Cardiac muscle cell (in vitro differentiated cells and primary cell): ENCODE measurements at regions not wholly inside any gene's neighbourhood (a gene's known extent, or its start where the extent isn't known, plus 50 kb on each side); places are given as distances from the start of the nearest gene placed in this dataset.
A peak's percentile ranks its signal among the peaks of the same experiment; 100 is the strongest.

ENCODE experiments used
- DNase-seq, 2 donors: peaks; one replicate each; pipeline versions ENCODE4 v3.0.0 to v3.0.0-alpha.2; 2010 to 2017; ENCODE audit warnings: low read depth in 1 of 2, low spot score in 1 of 2
- H3K27ac ChIP-seq: fragments of 200-600 bp; sonication (generic); 2 replicates; pipeline ENCODE4 v1.5.1; 2016
- H3K27me3 ChIP-seq: fragments of 200-600 bp; sonication (generic); 2 replicates; pipeline ENCODE4 v1.6.0; 2016; ENCODE audit warnings: control low read depth
- H3K36me3 ChIP-seq: fragments of 200-600 bp; sonication (generic); 2 replicates; pipeline ENCODE4 v1.5.1; 2016; ENCODE audit warnings: control low read depth
- H3K4me1 ChIP-seq: fragments of 200-600 bp; sonication (generic); 2 replicates; pipeline ENCODE4 v1.8.1; 2017; ENCODE audit warnings: low read depth, mild to moderate bottlenecking, mixed run types
- H3K4me3 ChIP-seq: fragments of 200-600 bp; sonication (generic); 2 replicates; pipeline ENCODE4 v1.5.1; 2016; ENCODE audit warnings: mild to moderate bottlenecking
- H3K9me3 ChIP-seq: fragments of 200-600 bp; sonication (generic); 2 replicates; pipeline ENCODE4 v1.5.1; 2017; ENCODE audit warnings: low read depth, mild to moderate bottlenecking, control low read depth
- CTCF ChIP-seq: IDR thresholded peaks from 2 replicates; pipeline ENCODE4 v1.5.1; 2012; ENCODE audit warnings: low read depth, mild to moderate bottlenecking, low read length

GRCh38 chr15:39025321-39025720 lies 460.7 kb upstream of the RASGRP1 start:
- peak in 1 of 2 donors; percentile 14 for DNase-seq
- Histone ChIP-seq H3K4me3 (no peak overlapping the region), H3K36me3 (no peaks in the 10 kb centered on the region), H3K27ac (no peak overlapping the region), H3K9me3 (no peaks in the 10 kb centered on the region), H3K4me1 (peaks cover 2% of the 10 kb centered on the region), H3K27me3 (no peaks in the 10 kb centered on the region)
- no peak for TF ChIP-seq CTCF

- H3K27me3 ChIP-seq = no peaks in the 10 kb centered on the region
- no peaks in the 10 kb centered on the region for H3K9me3 ChIP-seq
- no peak for DNase-seq
- H3K36me3 ChIP-seq = no peaks in the 10 kb centered on the region
- no peak for TF ChIP-seq CTCF
- peaks cover 2% of the 10 kb centered on the region for H3K4me1 ChIP-seq
- H3K27ac ChIP-seq = no peak overlapping the region
- H3K4me3 ChIP-seq = no peak overlapping the region
Measured at GRCh38 chr15:39025881-39026280, 461.3 kb upstream of the RASGRP1 start.

- Histone ChIP-seq H3K36me3 (no peaks in the 10 kb centered on the region), H3K27ac (no peak overlapping the region), H3K4me1 (peaks cover 4% of the 10 kb centered on the region), H3K27me3 (no peaks in the 10 kb centered on the region), H3K9me3 (no peaks in the 10 kb centered on the region), H3K4me3 (no peak overlapping the region)
- TF ChIP-seq CTCF = no peak
- peak in 1 of 2 donors; percentile 27 for DNase-seq
Measured at GRCh38 chr15:39028069-39028468, 463.5 kb upstream of the RASGRP1 start.

GRCh38 chr15:39029741-39030140 lies 465.1 kb upstream of the RASGRP1 start:
- no peaks in the 10 kb centered on the region for H3K36me3 ChIP-seq
- H3K4me1 ChIP-seq = peaks cover 4% of the 10 kb centered on the region
- no peak overlapping the region for H3K4me3 ChIP-seq
- H3K9me3 ChIP-seq = no peaks in the 10 kb centered on the region
- no peak for TF ChIP-seq CTCF
- no peaks in the 10 kb centered on the region for H3K27me3 ChIP-seq
- no peak for DNase-seq
- no peak overlapping the region for H3K27ac ChIP-seq

GRCh38 chr15:39030291-39031070 lies 465.9 kb upstream of the RASGRP1 start:
- Histone ChIP-seq H3K9me3 (no peaks in the 10 kb centered on the region), H3K27me3 (no peaks in the 10 kb centered on the region), H3K4me3 (no peak overlapping the region), H3K27ac (no peak overlapping the region), H3K36me3 (no peaks in the 10 kb centered on the region), H3K4me1 (peaks cover 4% of the 10 kb centered on the region)
- DNase-seq = no peak
- no peak for TF ChIP-seq CTCF

- DNase-seq = no peak
- no peaks in the 10 kb centered on the region for H3K36me3 ChIP-seq
- no peaks in the 10 kb centered on the region for H3K9me3 ChIP-seq
- H3K27ac ChIP-seq = no peak overlapping the region
- H3K4me1 ChIP-seq = peaks cover 4% of the 10 kb centered on the region
- H3K27me3 ChIP-seq = no peaks in the 10 kb centered on the region
- no peak overlapping the region for H3K4me3 ChIP-seq
- no peak for TF ChIP-seq CTCF
Measured at GRCh38 chr15:39031596-39031995, 467.0 kb upstream of the RASGRP1 start.
